ENCODE measurements at regions not wholly inside any gene's neighbourhood (a gene's known extent, or its start where the extent isn't known, plus 50 kb on each side); places are given as distances from the start of the nearest gene placed in this dataset.
"Not testable (repeated sequence)": the region's sequence is repeated elsewhere in the genome, so short reads cannot be mapped to it uniquely, and the experiment has no call there.

DNA sequence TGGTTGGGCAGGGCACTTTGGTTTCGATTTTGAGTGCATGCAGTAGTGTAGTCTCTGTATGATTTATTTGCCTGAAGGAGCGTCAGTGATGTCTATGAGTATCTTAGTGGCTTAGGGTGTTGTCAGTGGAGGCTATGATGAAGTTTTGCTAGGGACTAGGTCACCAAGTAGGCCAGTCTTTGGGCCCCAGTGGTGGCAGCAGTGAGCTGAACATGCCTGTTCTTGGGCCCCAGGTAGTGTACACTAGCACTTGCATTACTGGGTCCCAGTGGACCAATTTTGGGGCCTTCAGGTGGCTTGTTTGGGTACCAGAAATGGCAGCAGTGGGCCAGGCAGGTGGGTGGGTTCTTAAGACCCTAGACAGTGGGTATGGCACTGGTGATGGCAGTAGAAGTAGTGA lies 598.7 kb upstream of the SPRY2 start:
- DNase-seq: no peak

DNA sequence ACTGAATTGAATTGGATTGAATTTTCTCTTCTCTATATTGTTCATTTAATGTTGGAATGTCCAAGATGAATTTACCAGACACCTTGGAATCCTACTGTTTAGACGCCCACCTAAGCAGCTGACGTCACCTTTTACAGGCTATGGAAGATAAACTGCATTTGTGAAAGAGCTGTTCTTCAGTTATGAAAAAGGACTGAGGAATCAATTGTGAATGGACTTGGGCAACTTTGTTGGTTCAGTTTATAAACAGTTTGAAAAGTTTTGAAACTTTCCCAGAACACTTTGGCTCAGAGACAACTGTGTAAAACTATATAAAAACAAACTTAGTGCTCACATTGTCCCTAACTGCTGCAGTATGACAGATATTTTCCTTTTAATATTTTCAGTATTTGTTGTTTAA lies 590.8 kb upstream of the SPRY2 start:
- no peak for DNase-seq

GRCh38 chr13:80931118-80931517 lies 590.2 kb upstream of the SPRY2 start:
- DNase-seq: no peak

DNA sequence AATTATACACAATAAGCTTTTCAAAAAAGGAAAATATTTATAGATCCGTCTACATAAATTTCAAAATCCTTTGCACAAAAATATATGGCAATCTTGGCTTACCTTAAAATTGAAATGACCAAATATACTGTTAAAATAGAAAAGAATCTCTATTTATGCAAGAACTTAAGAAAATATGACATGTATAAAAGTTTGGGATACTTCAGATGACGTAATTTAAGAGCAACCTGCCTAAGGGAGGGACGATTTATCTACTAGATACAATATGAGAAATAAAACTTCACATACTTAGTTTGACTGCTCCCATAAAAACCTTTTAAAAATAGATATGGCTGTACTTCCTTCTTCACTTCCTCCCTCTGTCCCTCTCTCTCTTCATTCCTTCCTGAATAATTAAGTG lies 587.3 kb upstream of the SPRY2 start:
- no peak for DNase-seq

DNA sequence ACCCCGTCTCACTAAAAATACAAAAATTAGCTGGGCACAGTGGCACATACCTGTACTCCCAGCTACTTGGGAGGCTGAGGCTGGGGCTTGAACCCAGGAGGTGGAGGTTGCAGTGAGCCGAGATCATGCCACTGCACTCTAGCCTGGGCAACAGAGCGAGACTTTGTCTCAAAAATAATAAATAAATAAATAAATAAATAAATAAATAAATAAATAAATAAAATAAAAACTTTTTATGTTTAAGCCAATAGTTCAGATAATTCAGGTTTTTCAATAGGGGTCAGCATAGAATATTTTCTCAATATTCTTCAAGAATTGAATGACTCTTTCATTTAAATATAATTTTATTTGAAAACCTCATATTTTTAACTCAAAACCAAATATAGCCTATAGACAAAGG lies 585.1 kb upstream of the SPRY2 start:
- not testable (repeated sequence) for DNase-seq

- no peak for DNase-seq
Measured at GRCh38 chr13:80924596-80924995, 583.7 kb upstream of the SPRY2 start.

DNA sequence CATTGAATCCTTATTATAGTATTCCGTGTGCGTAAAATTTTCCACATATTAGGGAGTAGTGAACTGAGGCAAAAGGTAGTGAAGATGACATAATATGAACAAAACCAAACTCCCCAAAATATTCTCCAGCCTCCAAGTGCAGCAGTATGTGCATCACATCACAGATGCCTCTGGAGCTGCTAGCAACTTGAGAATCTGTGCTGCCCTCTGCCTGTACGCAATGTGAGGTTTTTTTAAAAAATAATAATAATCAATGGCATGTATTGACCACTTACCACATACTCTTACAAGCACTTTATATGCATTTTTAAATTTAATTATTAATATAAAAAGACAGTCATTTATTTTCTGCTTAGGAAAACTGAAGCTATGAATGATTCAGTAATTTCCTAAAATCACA lies 583.0 kb upstream of the SPRY2 start:
- DNase-seq: no peak

GRCh38 chr13:80921971-80922370 lies 581.0 kb upstream of the SPRY2 start:
- no peak for DNase-seq

- no peak for DNase-seq
Measured at GRCh38 chr13:80921541-80921940, 580.6 kb upstream of the SPRY2 start.

DNA sequence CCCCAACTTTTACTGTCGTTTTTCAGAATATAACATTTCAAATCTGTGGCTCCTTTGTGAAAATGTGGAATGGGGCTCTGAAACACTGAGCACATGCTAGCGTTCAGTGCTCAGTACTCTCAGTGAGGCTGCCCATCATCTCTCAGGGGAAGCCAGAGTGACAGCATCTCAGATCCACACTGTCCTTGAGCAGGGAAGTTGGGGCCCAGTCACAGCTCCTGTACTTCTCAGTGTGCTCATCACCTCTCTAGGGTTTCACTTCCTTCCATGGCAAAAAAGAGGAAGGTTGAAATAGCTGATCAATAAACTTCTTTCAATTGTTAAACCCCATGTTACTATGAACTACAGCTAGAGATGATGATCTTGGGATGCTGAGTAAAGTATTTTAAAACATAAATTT lies 565.9 kb upstream of the SPRY2 start:
- no peak for DNase-seq

DNA sequence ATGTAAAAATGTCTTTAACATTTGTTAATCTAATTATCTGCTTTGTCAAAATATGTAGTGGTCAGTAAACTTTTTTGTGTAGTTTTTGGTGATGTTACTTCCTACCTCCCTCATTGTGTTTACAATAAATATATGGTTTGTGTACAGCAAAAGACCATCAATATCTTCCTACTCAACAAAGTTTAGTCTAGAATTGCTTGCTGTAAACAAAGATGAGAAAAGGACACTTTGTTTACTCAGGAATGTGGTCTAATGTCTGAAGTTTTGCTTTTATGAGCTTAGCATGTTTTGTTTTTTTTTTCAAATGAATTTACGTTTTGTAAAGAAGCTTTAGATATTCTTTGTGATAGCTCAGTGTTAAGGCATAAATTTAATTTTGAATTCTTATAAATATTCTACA lies 563.5 kb upstream of the SPRY2 start:
- no peak for DNase-seq

GRCh38 chr13:80903911-80904310 lies 563.0 kb upstream of the SPRY2 start:
- no peak for DNase-seq

DNA sequence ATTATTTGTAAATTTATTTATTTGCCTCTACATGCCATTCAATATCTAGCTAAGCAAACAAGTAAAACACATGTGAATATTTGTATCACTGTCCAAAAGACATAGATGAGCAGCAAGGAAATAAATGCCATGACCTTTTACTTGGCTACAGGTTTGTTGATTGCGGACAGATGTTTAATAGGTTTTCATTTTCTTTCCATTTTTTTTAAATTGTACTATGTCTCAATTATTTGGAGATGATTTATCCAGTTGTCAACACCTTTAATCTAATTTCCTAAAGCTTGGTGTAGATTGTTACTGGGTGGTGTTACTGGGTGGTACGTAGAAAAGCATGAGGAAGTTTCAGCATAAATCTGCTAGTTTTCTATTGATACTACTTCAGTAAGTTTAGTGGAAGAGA lies 560.6 kb upstream of the SPRY2 start:
- DNase-seq: no peak

- no peak for DNase-seq
Measured at GRCh38 chr13:80901111-80901510, 560.2 kb upstream of the SPRY2 start.

GRCh38 chr13:80900561-80900960 lies 559.6 kb upstream of the SPRY2 start:
- no peak for DNase-seq

- not testable (repeated sequence) for DNase-seq
Measured at GRCh38 chr13:80897641-80898040, 556.7 kb upstream of the SPRY2 start.

GRCh38 chr13:80894917-80895316 lies 554.0 kb upstream of the SPRY2 start:
- DNase-seq: no peak

DNA sequence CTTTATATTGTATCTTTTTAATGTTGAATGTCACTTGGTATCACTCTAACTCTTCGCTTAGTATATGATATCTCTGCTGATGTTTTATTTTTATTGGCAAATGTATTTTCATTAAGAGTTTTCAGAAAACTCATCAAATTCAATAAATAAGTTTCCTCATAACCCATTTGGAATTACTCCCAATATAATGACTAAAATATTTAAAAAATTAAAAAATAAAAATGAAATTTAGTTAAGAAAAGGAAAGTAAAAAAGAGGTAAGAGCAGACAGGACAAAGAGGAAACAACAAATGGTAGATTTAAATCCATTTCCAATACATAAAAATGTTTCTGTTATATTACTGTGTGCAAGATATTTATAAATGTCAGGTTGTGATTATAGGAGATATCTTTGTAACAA lies 548.9 kb upstream of the SPRY2 start:
- no peak for DNase-seq

DNA sequence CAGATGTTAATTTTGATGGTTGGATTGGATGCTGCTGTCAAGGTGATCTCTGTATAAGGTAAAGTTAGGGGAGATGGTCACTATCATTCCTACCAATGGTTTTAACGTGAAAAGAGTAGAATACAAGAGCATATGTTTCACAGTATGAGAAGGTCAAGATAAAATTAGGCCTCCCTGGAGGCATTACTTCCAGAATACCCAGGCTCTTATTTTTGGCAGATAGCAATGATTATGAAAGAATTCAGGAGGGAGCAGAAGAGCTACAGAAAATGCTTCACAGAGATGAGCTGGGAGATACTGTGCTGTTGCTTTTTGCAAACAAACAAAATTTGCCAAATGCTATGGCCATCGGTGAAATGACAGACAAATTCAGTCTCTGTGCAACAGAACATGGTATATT lies 547.5 kb upstream of the SPRY2 start:
- no peak for DNase-seq

- no peak for DNase-seq
Measured at GRCh38 chr13:80884056-80884785, 543.3 kb upstream of the SPRY2 start.

- no peak for DNase-seq
Measured at GRCh38 chr13:80883545-80883944, 542.6 kb upstream of the SPRY2 start.

DNA sequence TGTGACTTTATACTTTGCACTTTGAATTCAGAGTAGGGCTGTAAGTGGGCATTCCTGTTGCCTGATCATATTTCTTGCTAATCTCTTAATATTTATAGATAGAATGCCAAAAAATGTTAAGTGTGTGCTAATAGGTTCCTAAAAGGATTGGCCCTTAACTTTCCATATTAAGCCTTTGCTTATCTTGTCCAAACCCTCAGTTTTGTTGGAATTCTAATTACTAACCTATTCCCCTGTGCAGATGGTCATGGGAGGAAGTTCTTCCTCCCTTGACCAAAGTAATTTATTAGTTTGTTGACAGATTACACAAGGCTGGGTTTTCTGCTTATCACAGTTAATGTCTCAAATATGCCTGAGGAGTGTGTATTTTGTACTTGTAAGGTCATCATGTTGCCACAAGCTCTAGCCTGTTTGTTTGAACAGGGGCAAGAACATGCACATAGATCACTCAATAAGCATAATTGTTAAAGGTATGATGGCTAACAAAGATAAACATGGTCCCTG lies 541.1 kb upstream of the SPRY2 start:
- DNase-seq: no peak

DNA sequence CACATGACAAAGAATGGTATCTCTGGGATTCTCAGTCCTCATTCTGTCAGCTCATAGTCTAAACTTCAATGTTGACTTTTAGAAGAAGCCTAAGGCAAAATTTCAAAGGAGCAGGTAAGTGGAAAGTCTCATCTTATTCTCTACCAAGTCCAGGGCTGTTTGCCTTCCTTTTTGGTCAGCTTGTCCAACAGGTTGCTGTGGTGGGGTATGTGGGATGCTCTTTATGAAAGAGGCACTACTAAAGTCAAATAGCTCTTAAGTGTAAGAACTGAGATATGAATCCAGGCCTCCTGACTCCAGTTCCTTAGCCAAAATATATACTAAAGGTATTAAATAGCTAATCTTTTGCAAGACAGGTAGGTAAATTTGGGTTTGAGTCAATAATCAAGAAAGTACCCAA lies 540.6 kb upstream of the SPRY2 start:
- DNase-seq: no peak

DNA sequence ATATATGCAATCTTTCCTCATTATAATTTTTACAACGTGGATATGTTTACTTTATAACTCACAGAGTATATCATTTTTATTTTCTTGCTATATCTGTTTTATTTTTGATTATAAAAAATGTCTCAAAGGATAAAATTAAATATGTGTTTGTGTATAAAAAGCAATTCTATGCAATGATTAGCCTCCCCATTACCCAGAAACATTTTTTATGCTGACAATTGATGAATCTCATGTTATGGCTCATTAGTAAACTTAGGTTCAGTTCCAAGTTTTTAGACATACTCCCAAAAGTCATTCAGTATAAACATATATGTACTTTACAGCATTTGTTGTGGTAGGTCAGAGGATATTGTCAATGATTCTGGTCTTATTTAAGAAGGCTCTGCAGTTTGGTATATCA lies 540.1 kb upstream of the SPRY2 start:
- no peak for DNase-seq

- DNase-seq: no peak
Measured at GRCh38 chr13:80877944-80878241, 537.0 kb upstream of the SPRY2 start.

All from left kidney (tissue), 1 donor.